ENCODE measurements at regions not wholly inside any gene's neighbourhood (a gene's known extent, or its start where the extent isn't known, plus 50 kb on each side); places are given as distances from the start of the nearest gene placed in this dataset.

DNA sequence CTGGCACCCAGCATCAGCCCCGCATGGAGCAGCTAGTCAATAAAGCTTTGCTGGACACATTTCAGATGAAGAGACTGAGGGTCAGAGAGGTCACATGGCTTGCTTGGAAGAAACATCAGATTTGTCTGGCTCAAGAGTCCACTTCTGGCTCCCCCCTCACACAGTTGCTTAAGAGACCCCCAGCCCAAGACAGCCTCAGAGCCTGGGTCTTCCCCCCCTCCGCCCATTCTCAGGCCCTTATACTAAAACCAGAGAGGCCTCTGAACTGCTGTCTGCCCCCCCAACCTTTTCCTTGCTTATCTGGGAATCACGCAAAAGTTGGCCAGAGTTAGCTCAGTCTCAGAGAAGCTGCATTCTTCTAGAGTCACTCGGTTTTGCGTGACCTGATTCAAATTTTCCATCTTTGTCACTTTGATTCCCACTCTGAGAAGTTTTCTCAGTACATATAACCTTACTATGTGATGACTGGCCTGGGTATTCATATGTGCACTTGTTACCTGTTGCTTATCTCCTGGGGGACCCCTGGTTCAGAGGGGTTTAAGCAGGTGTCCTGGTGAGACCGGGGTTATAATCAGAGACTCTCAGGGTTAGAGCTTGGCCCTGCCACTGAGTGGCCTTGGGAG, 145.4 kb upstream of the IER5L start:
- TF ChIP-seq CTCF (IDR thresholded peaks at IDR 0.05) (no peak), POLR2AphosphoS5 (IDR thresholded peaks at IDR 0.05) (no peak)
